ENCODE measurements at regions not wholly inside any gene's neighbourhood (a gene's known extent, or its start where the extent isn't known, plus 50 kb on each side); places are given as distances from the start of the nearest gene placed in this dataset.
"Not testable (repeated sequence)": the region's sequence is repeated elsewhere in the genome, so short reads cannot be mapped to it uniquely, and the experiment has no call there.

DNA sequence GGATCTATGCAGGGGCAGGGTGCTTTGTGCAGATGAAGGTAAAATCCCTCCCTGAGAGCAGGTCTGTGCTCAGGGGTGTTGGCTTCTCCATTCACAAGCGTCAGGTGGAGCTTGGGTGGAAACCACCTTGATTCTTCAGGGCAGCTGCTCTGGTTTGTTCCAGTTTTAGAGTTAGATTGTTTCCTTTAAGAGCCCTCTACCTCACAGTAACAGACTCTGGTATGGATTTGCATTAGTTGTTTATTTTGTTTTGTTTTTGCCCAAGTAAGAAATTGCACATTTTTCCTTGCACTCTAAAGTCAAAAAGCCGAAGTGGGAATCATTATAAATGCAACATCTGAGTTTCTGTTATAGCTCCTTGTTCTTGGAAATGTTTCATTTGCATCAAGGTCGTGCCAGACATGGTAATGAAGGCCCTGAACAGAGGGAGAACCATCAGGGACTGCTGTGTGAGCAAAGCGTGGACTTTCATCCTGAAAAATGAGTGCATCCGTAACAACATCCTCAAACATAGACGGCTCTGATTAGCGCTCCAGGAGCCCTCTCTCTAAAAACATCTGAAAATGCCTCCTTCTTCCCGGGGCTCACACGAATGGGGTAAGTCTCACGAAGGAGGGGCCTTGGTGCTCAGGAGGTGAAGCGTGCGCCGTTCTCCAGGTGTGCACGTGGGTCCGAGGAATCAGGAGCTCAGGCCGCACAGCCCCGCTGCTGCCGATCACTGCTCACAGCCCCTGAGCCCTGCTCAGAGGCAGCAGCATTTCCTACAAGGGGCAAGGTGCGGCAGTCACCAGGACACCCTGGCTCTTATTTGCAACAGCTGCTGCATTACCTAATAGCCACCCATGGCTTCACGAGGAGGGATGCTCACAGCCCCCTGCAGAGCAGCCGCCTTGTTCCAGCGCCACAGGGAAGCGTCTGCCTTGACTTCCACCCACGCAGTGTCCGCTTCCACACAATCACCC lies 396.7 kb upstream of the ANKRD20A1 start:
- not testable (repeated sequence) for H3K27me3 Mint-ChIP-seq, H3K36me3 Mint-ChIP-seq, H3K4me1 Mint-ChIP-seq, H3K4me3 Mint-ChIP-seq, H3K27ac Mint-ChIP-seq, H3K9me3 Mint-ChIP-seq, ATAC-seq

GRCh38 chr9:67452941-67453340 lies 405.8 kb upstream of the ANKRD20A1 start:
- H3K4me1 Mint-ChIP-seq, ATAC-seq, H3K27ac Mint-ChIP-seq, H3K27me3 Mint-ChIP-seq, H3K9me3 Mint-ChIP-seq, H3K4me3 Mint-ChIP-seq, H3K36me3 Mint-ChIP-seq: not testable (repeated sequence)

DNA sequence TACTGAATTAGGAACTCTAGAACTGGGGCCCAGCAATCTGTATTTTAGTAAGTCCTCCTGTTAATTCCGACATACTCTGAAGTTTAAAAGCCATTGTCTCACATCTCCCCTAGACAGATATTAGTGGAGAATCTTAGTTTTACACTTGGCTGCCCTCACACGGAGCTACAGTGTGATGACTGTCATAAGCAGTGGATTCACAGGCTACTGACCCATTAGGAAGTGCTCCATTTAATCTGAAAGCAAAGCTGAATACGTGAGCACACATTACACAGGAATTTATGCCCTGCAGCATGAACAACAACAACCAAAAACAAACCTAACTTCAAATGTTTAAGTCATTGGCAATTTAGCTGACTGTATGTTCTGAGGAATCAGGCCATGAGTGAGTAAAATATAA lies 416.4 kb upstream of the ANKRD20A1 start:
- not testable (repeated sequence) for H3K4me3 Mint-ChIP-seq, H3K36me3 Mint-ChIP-seq, H3K27me3 Mint-ChIP-seq, ATAC-seq, H3K4me1 Mint-ChIP-seq, H3K27ac Mint-ChIP-seq, H3K9me3 Mint-ChIP-seq

- not testable (repeated sequence) for H3K27ac Mint-ChIP-seq, H3K36me3 Mint-ChIP-seq, H3K9me3 Mint-ChIP-seq, H3K27me3 Mint-ChIP-seq, H3K4me1 Mint-ChIP-seq, H3K4me3 Mint-ChIP-seq, ATAC-seq
Measured at GRCh38 chr9:67437011-67437410, 421.7 kb upstream of the ANKRD20A1 start.

DNA sequence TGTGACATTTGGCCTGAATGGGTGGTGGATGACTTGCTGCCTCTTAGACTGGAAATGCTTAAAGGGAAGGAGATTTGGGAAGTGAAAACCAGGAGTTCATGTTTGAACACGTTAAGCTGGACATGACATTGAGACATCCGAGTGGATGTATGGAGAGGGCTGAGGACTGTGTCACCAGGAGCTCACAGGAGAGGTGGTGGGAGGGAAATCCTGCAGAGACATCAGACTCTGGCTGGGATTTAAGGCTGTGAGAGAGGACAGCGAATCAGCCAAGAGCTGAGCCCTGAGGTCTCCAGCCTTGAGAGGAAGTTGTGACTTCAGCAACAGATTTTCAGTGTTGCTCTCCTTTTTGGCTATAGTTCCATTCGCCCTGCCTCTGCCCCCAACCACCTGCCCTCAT lies 432.5 kb upstream of the SPATA31A3 start:
- H3K27ac Mint-ChIP-seq, ATAC-seq, H3K27me3 Mint-ChIP-seq, H3K4me3 Mint-ChIP-seq, H3K4me1 Mint-ChIP-seq, H3K36me3 Mint-ChIP-seq, H3K9me3 Mint-ChIP-seq: not testable (repeated sequence)

- H3K4me3 Mint-ChIP-seq, H3K4me1 Mint-ChIP-seq, H3K27ac Mint-ChIP-seq, ATAC-seq, H3K9me3 Mint-ChIP-seq, H3K27me3 Mint-ChIP-seq, H3K36me3 Mint-ChIP-seq: not testable (repeated sequence)
Measured at GRCh38 chr9:67423049-67423728, 430.8 kb upstream of the SPATA31A3 start.

- H3K36me3 Mint-ChIP-seq, H3K4me1 Mint-ChIP-seq, H3K27ac Mint-ChIP-seq, H3K9me3 Mint-ChIP-seq, H3K4me3 Mint-ChIP-seq, H3K27me3 Mint-ChIP-seq, ATAC-seq: not testable (repeated sequence)
Measured at GRCh38 chr9:67418496-67419079, 426.2 kb upstream of the SPATA31A3 start.

DNA sequence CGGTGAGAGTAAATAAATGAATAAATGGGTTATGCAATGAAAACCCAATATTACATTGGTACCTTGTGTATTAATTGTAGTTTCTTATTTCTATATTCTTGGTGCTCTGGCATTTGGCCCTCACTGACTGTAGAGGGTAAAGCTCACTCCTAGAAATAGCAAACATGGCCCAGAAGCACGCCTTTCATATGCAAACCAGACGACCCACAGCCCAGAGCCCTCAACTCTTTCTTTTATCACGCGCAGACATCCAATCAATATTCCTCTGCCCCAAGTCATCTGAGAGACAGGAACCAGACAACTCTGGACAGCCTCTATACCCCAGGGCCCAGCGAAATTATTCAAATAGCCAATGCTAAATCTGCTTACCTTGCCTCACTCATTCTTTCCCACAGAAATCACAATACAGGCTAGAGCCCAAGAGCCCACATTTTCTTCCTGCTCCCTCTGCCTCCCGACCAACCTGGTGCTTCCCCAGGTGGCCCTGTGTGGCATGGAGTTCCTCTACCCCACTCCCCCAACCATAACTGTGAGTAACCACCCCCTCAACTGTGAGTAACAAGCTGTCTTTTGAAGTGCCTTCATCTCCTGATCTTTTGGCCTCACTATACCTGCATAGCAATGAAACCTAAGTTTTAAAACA lies 425.1 kb upstream of the SPATA31A3 start:
- not testable (repeated sequence) for H3K27me3 Mint-ChIP-seq, H3K4me1 Mint-ChIP-seq, H3K9me3 Mint-ChIP-seq, H3K36me3 Mint-ChIP-seq, ATAC-seq, H3K4me3 Mint-ChIP-seq, H3K27ac Mint-ChIP-seq

DNA sequence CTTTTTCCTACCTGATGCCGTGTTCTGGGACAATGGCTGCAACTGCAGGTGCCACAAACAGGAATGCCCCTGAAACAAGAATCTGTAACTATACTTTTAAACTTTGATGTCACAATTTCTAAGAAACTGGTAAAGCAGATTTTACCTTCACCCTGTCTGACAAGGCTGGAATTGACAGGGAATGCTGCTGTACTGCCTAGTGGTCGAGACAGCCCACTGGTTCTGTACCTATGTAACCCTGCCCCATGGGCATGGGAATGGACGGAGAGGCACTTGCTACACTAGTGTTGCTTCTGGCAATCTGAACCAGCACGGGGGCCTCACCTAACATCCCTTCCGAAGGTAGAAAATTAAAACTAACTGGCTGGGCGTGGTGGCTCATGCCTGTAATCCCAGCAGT lies 424.3 kb upstream of the SPATA31A3 start:
- not testable (repeated sequence) for H3K4me3 Mint-ChIP-seq, ATAC-seq, H3K4me1 Mint-ChIP-seq, H3K36me3 Mint-ChIP-seq, H3K9me3 Mint-ChIP-seq, H3K27me3 Mint-ChIP-seq, H3K27ac Mint-ChIP-seq

DNA sequence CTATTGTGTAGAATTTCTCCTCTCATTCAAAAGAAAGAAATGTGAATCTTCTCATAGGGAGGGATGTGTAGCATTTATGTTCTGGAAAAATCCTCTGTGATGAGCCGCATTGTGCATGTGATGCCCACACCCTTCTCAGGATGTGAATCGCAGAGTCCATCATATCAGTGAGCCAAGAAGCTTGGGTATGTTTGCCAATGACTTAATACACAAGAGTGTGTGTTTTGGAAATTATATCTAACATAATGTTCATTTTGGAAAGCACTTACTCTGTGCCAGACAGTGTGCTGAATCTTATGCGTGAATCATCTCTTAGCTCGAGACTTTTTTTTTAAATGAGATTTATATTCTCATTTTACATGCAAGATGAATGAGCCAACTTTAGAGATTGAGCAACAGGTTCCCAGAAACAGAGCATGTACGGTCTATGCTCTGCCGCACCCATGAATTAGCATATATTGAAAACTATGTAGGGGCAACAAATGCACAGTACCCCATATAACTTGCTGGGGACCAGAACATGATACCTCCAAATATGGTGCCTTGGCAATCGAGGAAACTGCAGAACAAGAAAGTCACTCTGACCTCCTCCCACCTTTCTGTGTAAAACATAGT lies 418.4 kb upstream of the SPATA31A3 start:
- not testable (repeated sequence) for ATAC-seq, H3K27me3 Mint-ChIP-seq, H3K4me1 Mint-ChIP-seq, H3K9me3 Mint-ChIP-seq, H3K27ac Mint-ChIP-seq, H3K4me3 Mint-ChIP-seq, H3K36me3 Mint-ChIP-seq

DNA sequence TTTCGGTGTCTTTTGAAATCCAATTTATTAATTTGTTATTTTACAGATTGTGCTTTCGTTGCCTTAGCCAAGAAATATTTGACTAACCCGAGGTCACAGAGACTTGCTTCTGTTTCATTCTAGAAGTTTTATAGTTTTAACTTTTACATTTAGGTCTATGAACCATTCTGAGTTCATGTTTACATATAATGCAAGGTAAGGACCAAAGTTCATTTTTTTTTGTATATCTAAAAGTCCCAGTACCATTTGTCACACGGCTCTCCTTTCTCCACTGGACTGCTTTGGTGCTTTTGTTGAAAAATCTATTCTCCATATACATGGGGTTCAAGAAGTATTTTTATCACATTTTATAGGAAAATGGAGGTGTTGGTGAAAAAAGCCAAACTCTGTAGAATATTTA lies 411.4 kb upstream of the SPATA31A3 start:
- not testable (repeated sequence) for H3K27me3 Mint-ChIP-seq, H3K4me1 Mint-ChIP-seq, H3K9me3 Mint-ChIP-seq, H3K4me3 Mint-ChIP-seq, ATAC-seq, H3K36me3 Mint-ChIP-seq, H3K27ac Mint-ChIP-seq

DNA sequence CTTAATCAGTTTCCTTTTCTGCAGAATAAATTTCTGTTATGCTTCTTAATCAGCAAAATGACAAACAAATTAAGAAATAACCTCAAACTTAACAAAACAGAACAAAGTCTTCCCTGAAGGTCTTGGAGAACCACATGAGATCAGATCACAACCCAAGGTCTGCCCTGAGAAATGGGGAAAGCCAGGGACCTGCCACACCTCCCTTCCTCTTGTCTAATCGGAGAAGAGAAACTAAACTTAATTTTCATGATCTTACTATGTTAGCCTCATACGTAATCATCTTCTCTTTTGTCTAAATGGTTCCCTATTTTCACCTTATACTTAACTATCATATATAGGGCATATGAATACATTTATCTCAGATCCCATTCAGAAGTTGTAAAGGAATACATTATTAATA lies 405.4 kb upstream of the SPATA31A3 start:
- H3K27me3 Mint-ChIP-seq, H3K9me3 Mint-ChIP-seq, H3K27ac Mint-ChIP-seq, ATAC-seq, H3K4me1 Mint-ChIP-seq, H3K36me3 Mint-ChIP-seq, H3K4me3 Mint-ChIP-seq: not testable (repeated sequence)

GRCh38 chr9:67394782-67395181 lies 402.4 kb upstream of the SPATA31A3 start:
- ATAC-seq, H3K27ac Mint-ChIP-seq, H3K27me3 Mint-ChIP-seq, H3K4me1 Mint-ChIP-seq, H3K36me3 Mint-ChIP-seq, H3K9me3 Mint-ChIP-seq, H3K4me3 Mint-ChIP-seq: not testable (repeated sequence)

GRCh38 chr9:67394038-67394437 lies 401.7 kb upstream of the SPATA31A3 start:
- not testable (repeated sequence) for H3K36me3 Mint-ChIP-seq, H3K27me3 Mint-ChIP-seq, H3K4me3 Mint-ChIP-seq, H3K4me1 Mint-ChIP-seq, ATAC-seq, H3K27ac Mint-ChIP-seq, H3K9me3 Mint-ChIP-seq

GRCh38 chr9:67369664-67370063 lies 377.3 kb upstream of the SPATA31A3 start:
- H3K4me1 Mint-ChIP-seq, H3K27me3 Mint-ChIP-seq, H3K27ac Mint-ChIP-seq, H3K36me3 Mint-ChIP-seq, H3K9me3 Mint-ChIP-seq, H3K4me3 Mint-ChIP-seq: not testable (repeated sequence)
- peak; percentile 29 for ATAC-seq

Measured in stimulated activated memory B cell treated with anti-CD40 and anti-IgM and Interleukin-4, amounts not matched to agents 10 μg/mL and 1 μg/mL and 100 μg/mL, for 72 hours (primary cell).